ENCODE measurements at regions not wholly inside any gene's neighbourhood (a gene's known extent, or its start where the extent isn't known, plus 50 kb on each side); places are given as distances from the start of the nearest gene placed in this dataset.

GRCh38 chr2:30362468-30363081, 84.5 kb upstream of the LCLAT1 start:
- no peak overlapping the region for H3K27ac ChIP-seq

GRCh38 chr2:30363406-30363805, 83.6 kb upstream of the LCLAT1 start:
- H3K9me3 ChIP-seq = no peaks in the 10 kb centered on the region
- no peak for DNase-seq
- no peak overlapping the region for H3K27ac ChIP-seq
- H3K4me3 ChIP-seq = no peak overlapping the region
- no peak for TF ChIP-seq CTCF (IDR thresholded peaks at IDR 0.05)
- intact Hi-C loops (cut with DNase I) = no loop called here
- H3K27me3 ChIP-seq = no peaks in the 10 kb centered on the region
- H3K36me3 ChIP-seq = no peaks in the 10 kb centered on the region
- H3K9ac ChIP-seq (ENCODE audit: low read depth in 2 of 2, low read length in 2 of 2) = no peak overlapping the region
- no peaks in the 10 kb centered on the region for H3K4me1 ChIP-seq

More at GRCh38 chr2:30362468-30363081, 84.5 kb upstream of the LCLAT1 start:
- no peak overlapping the region for H3K4me3 ChIP-seq
- intact Hi-C loops (cut with DNase I) = no loop called here
- no peak overlapping the region for H3K9ac ChIP-seq (ENCODE audit: low read depth in 2 of 2, low read length in 2 of 2)
- no peak for TF ChIP-seq CTCF (IDR thresholded peaks at IDR 0.05)
- H3K36me3 ChIP-seq = no peaks in the 10 kb centered on the region
- H3K4me1 ChIP-seq = no peaks in the 10 kb centered on the region
- H3K27me3 ChIP-seq = no peaks in the 10 kb centered on the region
- H3K9me3 ChIP-seq = no peaks in the 10 kb centered on the region
- no peak for DNase-seq

GRCh38 chr2:30365201-30365600, 81.8 kb upstream of the LCLAT1 start:
- Histone ChIP-seq H3K4me3 (no peak overlapping the region), H3K27me3 (no peaks in the 10 kb centered on the region), H3K36me3 (no peaks in the 10 kb centered on the region), H3K9ac (ENCODE audit: low read depth in 2 of 2, low read length in 2 of 2) (no peak overlapping the region), H3K4me1 (no peaks in the 10 kb centered on the region), H3K9me3 (no peaks in the 10 kb centered on the region), H3K27ac (no peak overlapping the region)
- TF ChIP-seq CTCF (IDR thresholded peaks at IDR 0.05) = no peak
- DNase-seq = no peak
- intact Hi-C loops (cut with DNase I) = no loop called here

GRCh38 chr2:30366199-30366691, 80.8 kb upstream of the LCLAT1 start:
- Histone ChIP-seq H3K27me3 (no peaks in the 10 kb centered on the region), H3K27ac (no peak overlapping the region), H3K4me1 (no peaks in the 10 kb centered on the region), H3K4me3 (no peak overlapping the region), H3K9ac (ENCODE audit: low read depth in 2 of 2, low read length in 2 of 2) (no peak overlapping the region), H3K36me3 (no peaks in the 10 kb centered on the region), H3K9me3 (no peaks in the 10 kb centered on the region)
- intact Hi-C loops (cut with DNase I) = no loop called here
- no peak for DNase-seq
- TF ChIP-seq CTCF (IDR thresholded peaks at IDR 0.05) = no peak

- H3K4me3 ChIP-seq = no peak overlapping the region
- TF ChIP-seq CTCF (IDR thresholded peaks at IDR 0.05) = no peak
- no peak overlapping the region for H3K27ac ChIP-seq
- intact Hi-C loops (cut with DNase I) = no loop called here
- H3K4me1 ChIP-seq = no peaks in the 10 kb centered on the region
- H3K36me3 ChIP-seq = no peaks in the 10 kb centered on the region
- no peak overlapping the region for H3K9ac ChIP-seq (ENCODE audit: low read depth in 2 of 2, low read length in 2 of 2)
- no peaks in the 10 kb centered on the region for H3K9me3 ChIP-seq
- no peaks in the 10 kb centered on the region for H3K27me3 ChIP-seq
- no peak for DNase-seq
These were observed 79.6 kb upstream of the LCLAT1 start for GRCh38 chr2:30367232-30368070.
